Astrocyte of the spinal cord (primary cell): ENCODE measurements at regions not wholly inside any gene's neighbourhood (a gene's known extent, or its start where the extent isn't known, plus 50 kb on each side); places are given as distances from the start of the nearest gene placed in this dataset.
A peak's percentile ranks its signal among the peaks of the same experiment; 100 is the strongest.

Source experiments
- DNase-seq: peaks from one replicate; pipeline ENCODE4 v3.0.0; 2011; ENCODE audit warnings: low read depth, low spot score
- H3K4me3 ChIP-seq: 2 replicates; pipeline ENCODE4 v1.5.1; 2011; ENCODE audit warnings: low read depth, mild to moderate bottlenecking, low read length, moderate library complexity
- CTCF ChIP-seq: IDR thresholded peaks from 2 replicates; pipeline ENCODE4 v1.5.1; 2012; ENCODE audit warnings: low read depth, mild to moderate bottlenecking, low read length, inconsistent platforms
- in situ Hi-C: cut with HindIII; loops from 2 replicates; pipeline ENCODE4 v1.10.0; 2017; ENCODE audit warnings: low sequenced_read_pairs

DNA sequence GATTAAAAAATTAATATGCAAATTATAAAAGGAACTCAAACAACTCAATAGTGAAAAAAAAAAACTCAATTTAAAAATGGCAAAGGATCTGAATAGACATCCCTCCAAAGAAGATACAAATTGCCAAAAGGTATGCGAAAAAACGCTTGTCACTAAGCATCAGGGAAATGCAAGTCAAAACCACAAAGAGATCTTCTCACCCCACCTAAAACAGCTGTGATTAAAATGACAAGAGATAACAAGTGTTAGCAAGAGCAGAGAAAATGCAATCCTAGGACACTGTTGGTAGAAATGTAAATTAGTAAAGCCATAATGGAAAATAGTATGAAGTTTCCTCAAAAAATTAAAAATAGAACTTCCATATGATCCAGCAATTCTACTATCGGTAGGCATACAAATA lies 166.3 kb upstream of the ZC3H12C start:
- TF ChIP-seq CTCF = no peak
- DNase-seq = no peak
- in situ Hi-C loops = no loop called here

GRCh38 chr11:109929308-109929707 lies 163.9 kb upstream of the ZC3H12C start:
- H3K4me3 ChIP-seq = no peak overlapping the region
- no peak for TF ChIP-seq CTCF
- DNase-seq = no peak
- in situ Hi-C loops = no loop called here

More for the DNA sequence above, 166.3 kb upstream of the ZC3H12C start:
- no peak overlapping the region for H3K4me3 ChIP-seq

- DNase-seq = peak; percentile 18
- TF ChIP-seq CTCF = no peak
- H3K4me3 ChIP-seq = no peak overlapping the region
- in situ Hi-C loops = no loop called here
Measured at GRCh38 chr11:109933126-109933525, 160.1 kb upstream of the ZC3H12C start.

DNA sequence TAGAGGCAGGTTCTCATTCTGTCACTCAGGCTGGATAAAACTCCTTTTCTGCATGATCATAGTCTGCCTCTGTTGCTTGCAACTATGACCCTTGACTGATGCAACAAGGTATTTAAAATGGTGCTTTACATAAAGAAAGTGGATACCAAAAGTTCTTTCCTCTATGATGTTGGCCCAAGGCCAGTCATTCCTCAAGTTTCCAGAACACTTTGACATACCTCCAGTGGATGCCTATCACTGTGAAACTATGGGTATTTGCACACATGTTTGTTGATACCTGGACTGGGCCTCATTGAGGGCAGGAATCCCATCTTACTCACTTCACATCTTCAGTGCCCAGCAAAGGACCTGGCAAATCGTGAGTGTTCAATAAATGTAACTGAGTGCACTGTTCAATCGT lies 159.0 kb upstream of the ZC3H12C start:
- in situ Hi-C loops = no loop called here
- DNase-seq = no peak
- no peak overlapping the region for H3K4me3 ChIP-seq
- TF ChIP-seq CTCF = no peak

DNA sequence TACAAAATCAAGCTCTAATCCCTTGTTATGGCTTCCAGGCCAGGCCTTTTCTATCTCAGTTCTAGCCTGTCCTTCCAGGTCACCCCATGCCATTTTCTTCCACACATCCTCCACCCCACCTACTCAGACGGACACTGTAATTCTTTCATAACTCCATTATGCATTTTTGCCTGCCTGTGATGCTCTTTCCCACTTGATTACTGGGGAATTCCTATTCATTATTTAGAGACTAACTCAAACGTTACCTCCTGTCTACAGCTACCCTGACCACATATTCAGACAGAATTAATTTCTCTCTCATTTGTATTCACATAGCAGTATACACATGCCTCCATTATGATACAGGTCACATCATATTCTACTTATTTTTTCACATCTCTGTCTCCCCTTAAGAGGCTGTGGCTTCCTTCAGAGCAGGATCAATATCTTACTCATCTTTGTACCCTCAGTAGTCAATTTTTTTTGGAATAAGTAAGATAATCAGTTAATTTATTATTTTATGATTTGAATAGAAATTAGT lies 156.5 kb upstream of the ZC3H12C start:
- no peak for DNase-seq
- in situ Hi-C loops = no loop called here
- no peak for TF ChIP-seq CTCF
- no peak overlapping the region for H3K4me3 ChIP-seq

GRCh38 chr11:109937968-109938367 lies 155.2 kb upstream of the ZC3H12C start:
- in situ Hi-C loops = no loop called here
- DNase-seq = no peak
- no peak overlapping the region for H3K4me3 ChIP-seq
- TF ChIP-seq CTCF = no peak
